GM19351 (cell line): ENCODE measurements at regions not wholly inside any gene's neighbourhood (a gene's known extent, or its start where the extent isn't known, plus 50 kb on each side); places are given as distances from the start of the nearest gene placed in this dataset.
A peak's percentile ranks its signal among the peaks of the same experiment; 100 is the strongest.
"Not testable (repeated sequence)": the region's sequence is repeated elsewhere in the genome, so short reads cannot be mapped to it uniquely, and the experiment has no call there.

Experiments used
- ATAC-seq: cut with Tn5 transposase; IDR thresholded peaks from one replicate; pipeline ENCODE4 v1.9.1; 2021; ENCODE audit warnings: mild to moderate bottlenecking, moderate library complexity; ENCODE audit not compliant: unreplicated experiment

- no peak for ATAC-seq
Observed at GRCh38 chr5:25570067-25570583, 925.3 kb upstream of the CDH10 start.

GRCh38 chr5:25568989-25569625 is 924.3 kb upstream of the CDH10 start:
- ATAC-seq: no peak

GRCh38 chr5:25568294-25568693 is 923.5 kb upstream of the CDH10 start:
- ATAC-seq: no peak

GRCh38 chr5:25567881-25568280 is 923.1 kb upstream of the CDH10 start:
- ATAC-seq: no peak

- ATAC-seq: no peak
Observed at GRCh38 chr5:25562656-25563055, 917.9 kb upstream of the CDH10 start.

- no peak for ATAC-seq
Observed at GRCh38 chr5:25554077-25554476, 909.3 kb upstream of the CDH10 start.

- no peak for ATAC-seq
Observed at GRCh38 chr5:25552871-25553481, 908.2 kb upstream of the CDH10 start.

GRCh38 chr5:25550793-25551192 is 906.0 kb upstream of the CDH10 start:
- no peak for ATAC-seq

GRCh38 chr5:25544652-25545249 is 900.0 kb upstream of the CDH10 start:
- ATAC-seq: peak; percentile 63

- ATAC-seq: no peak
Observed at GRCh38 chr5:25540628-25541027, 895.9 kb upstream of the CDH10 start.

- no peak for ATAC-seq
Observed at GRCh38 chr5:25539536-25539935, 894.8 kb upstream of the CDH10 start.

- ATAC-seq: not testable (repeated sequence)
Observed at GRCh38 chr5:25536461-25536860, 891.7 kb upstream of the CDH10 start.

- no peak for ATAC-seq
Observed at GRCh38 chr5:25516141-25516540, 871.4 kb upstream of the CDH10 start.

- no peak for ATAC-seq
Observed at GRCh38 chr5:25515525-25515924, 870.7 kb upstream of the CDH10 start.

GRCh38 chr5:25510692-25511091 is 865.9 kb upstream of the CDH10 start:
- ATAC-seq: not testable (repeated sequence)

GRCh38 chr5:25508011-25508410 is 863.2 kb upstream of the CDH10 start:
- not testable (repeated sequence) for ATAC-seq

- no peak for ATAC-seq
Observed at GRCh38 chr5:25500635-25501034, 855.9 kb upstream of the CDH10 start.

GRCh38 chr5:25489834-25490538 is 845.2 kb upstream of the CDH10 start:
- ATAC-seq: no peak

GRCh38 chr5:25488119-25488518 is 843.3 kb upstream of the CDH10 start:
- ATAC-seq: no peak

- ATAC-seq: no peak
Observed at GRCh38 chr5:25484391-25484790, 839.6 kb upstream of the CDH10 start.

GRCh38 chr5:25481463-25481862 is 836.7 kb upstream of the CDH10 start:
- no peak for ATAC-seq

- no peak for ATAC-seq
Observed at GRCh38 chr5:25459082-25459481, 814.3 kb upstream of the CDH10 start.
